Spleen (tissue), 11 donors: ENCODE measurements at regions not wholly inside any gene's neighbourhood (a gene's known extent, or its start where the extent isn't known, plus 50 kb on each side); places are given as distances from the start of the nearest gene placed in this dataset.
"Not testable (repeated sequence)": the region's sequence is repeated elsewhere in the genome, so short reads cannot be mapped to it uniquely, and the experiment has no call there.

Experiments used
- DNase-seq: peaks from one replicate; pipeline ENCODE4 v3.0.0-alpha.2; 2020
- H3K27ac ChIP-seq, 8 donors: fragments of 200-600 bp; sonication (generic) in 7 of 8; 1 replicate in 4 of 8; 2 replicates in 4 of 8; pipeline versions ENCODE4 v1.5.0 to v1.8.0; 2016 to 2021; ENCODE audit warnings: inconsistent platforms in 4 of 8, mild to moderate bottlenecking in 4 of 8, moderate library complexity in 1 of 8
- H3K27me3 ChIP-seq, 7 donors: fragments of 200-600 bp; sonication (generic) in 6 of 7; replicated peaks in 1 of 7; 1 replicate in 4 of 7; 2 replicates in 3 of 7; pipeline versions ENCODE4 v1.5.0 to v1.8.0; 2016 to 2021; ENCODE audit warnings: inconsistent platforms in 3 of 7, mild to moderate bottlenecking in 1 of 7
- H3K36me3 ChIP-seq, 6 donors: fragments of 200-600 bp; sonication (generic) in 5 of 6; 1 replicate in 4 of 6; 2 replicates in 2 of 6; pipeline versions ENCODE4 v1.5.0 to v1.8.0; 2016 to 2021; ENCODE audit warnings: inconsistent platforms in 2 of 6
- H3K4me1 ChIP-seq, 6 donors: fragments of 200-600 bp; sonication (generic) in 5 of 6; 1 replicate in 3 of 6; 2 replicates in 3 of 6; pipeline versions ENCODE4 v1.5.0 to v1.8.0; 2016 to 2021; ENCODE audit warnings: inconsistent platforms in 3 of 6
- H3K4me3 ChIP-seq, 8 donors: fragments of 200-600 bp; sonication (generic) in 7 of 8; 1 replicate in 4 of 8; 2 replicates in 4 of 8; pipeline versions ENCODE4 v1.5.0 to v1.8.0; 2016 to 2021; ENCODE audit warnings: inconsistent platforms in 4 of 8, mild to moderate bottlenecking in 4 of 8, moderate library complexity in 2 of 8
- H3K9me3 ChIP-seq, 8 donors: fragments of 200-600 bp; sonication (generic) in 7 of 8; 1 replicate in 4 of 8; 2 replicates in 4 of 8; pipeline versions ENCODE4 v1.5.0 to v1.8.0; 2016 to 2021; ENCODE audit warnings: inconsistent platforms in 4 of 8
- CTCF ChIP-seq, 11 experiments: fragments of 200-600 bp in 7 of 11; fragments of 450-650 bp in 4 of 11; sonication (generic) in 4 of 11; IDR thresholded peaks in 8 of 11; conservative IDR thresholded peaks in 3 of 11; 1 replicate in 7 of 11; 2 replicates in 4 of 11; pipeline versions ENCODE4 v1.4.0 to v1.8.0; 2016 to 2021; ENCODE audit warnings: antibody characterized with exemption in 11 of 11, inconsistent platforms in 4 of 11, mild to moderate bottlenecking in 1 of 11
- POLR2A ChIP-seq, 3 donors: fragments of 450-650 bp; IDR thresholded peaks; one replicate each; pipeline ENCODE4 v1.5.1; 2017; ENCODE audit warnings: antibody characterized with exemption in 3 of 3, mild to moderate bottlenecking in 1 of 3
- POLR2AphosphoS5 ChIP-seq, 3 donors: sonication (generic); formaldehyde crosslinking; IDR thresholded peaks; one replicate each; pipeline ENCODE4 v1.5.1; 2017; ENCODE audit warnings: antibody characterized with exemption in 3 of 3
- WGBS, 5 donors: extraction: QIAGEN DNeasy Blood & Tissue Kit in 3 of 5; methylation state at CpG; one replicate each; pipeline versions ENCODE4 v1.1.5 to v1.1.7; 2013 to 2018; 5-methylcytosine and 5-hydroxymethylcytosine counted together
- intact Hi-C: fragments of 100-400 bp; cut with DNase I; formaldehyde crosslinking; loops from one replicate; pipeline ENCODE4 v1.15.0; 2023; ENCODE audit warnings: low total_unique reads
- donor health status: healthy with polysubstance abuse.
- donor health status: DM: no; HTN: no; CAD: no; lungs with moderate emphysema.
- donor health status: DM: no; HTN: no; CAD: no.
- donor health status: Bipolar disorder and iron deficiency.
- donor health status: healthy.
- donor health status: DM: no; HTN: no; CAD: no.
- donor health status: DM: yes; HTN: yes; CAD: no.

GRCh38 chr10:65788271-65788670 lies 1137.6 kb upstream of the LRRTM3 start:
- Histone ChIP-seq H3K9me3 (peaks cover 0 to 5% (median 0%) of the 10 kb centered on the region in 8 donors), H3K27me3 (no peaks in the 10 kb centered on the region), H3K27ac (no peak overlapping the region), H3K36me3 (no peaks in the 10 kb centered on the region), H3K4me1 (no peaks in the 10 kb centered on the region), H3K4me3 (no peak overlapping the region)
- no peak for DNase-seq
- intact Hi-C loops, result no loop called here
- no peak for TF ChIP-seq POLR2A (IDR thresholded peaks at IDR 0.05)
- no peak for TF ChIP-seq POLR2AphosphoS5 (IDR thresholded peaks at IDR 0.05)
- no peak for TF ChIP-seq CTCF (IDR thresholded peaks at IDR 0.05 in 8 of 11, conservative IDR thresholded peaks at IDR 0.05 in 3 of 11)

GRCh38 chr10:65791979-65792378 lies 1133.9 kb upstream of the LRRTM3 start:
- no peak for DNase-seq
- no peaks in the 10 kb centered on the region for H3K36me3 ChIP-seq
- WGBS, 5 donors, result 53 to 75% (median 65%) methylated on average over 1 of the region's 1 CpG
- no peak overlapping the region for H3K4me3 ChIP-seq
- no peaks in the 10 kb centered on the region for H3K4me1 ChIP-seq
- H3K27me3 ChIP-seq, result no peaks in the 10 kb centered on the region
- intact Hi-C loops, result no loop called here
- no peak for TF ChIP-seq CTCF (IDR thresholded peaks at IDR 0.05 in 8 of 11, conservative IDR thresholded peaks at IDR 0.05 in 3 of 11)
- no peak for TF ChIP-seq POLR2A (IDR thresholded peaks at IDR 0.05)
- TF ChIP-seq POLR2AphosphoS5 (IDR thresholded peaks at IDR 0.05), result no peak
- H3K9me3 ChIP-seq, result peaks cover 0 to 5% (median 0%) of the 10 kb centered on the region in 8 donors
- no peak overlapping the region for H3K27ac ChIP-seq

GRCh38 chr10:65793738-65794425 lies 1132.0 kb upstream of the LRRTM3 start:
- peaks cover 0 to 5% (median 0%) of the 10 kb centered on the region in 8 donors for H3K9me3 ChIP-seq
- WGBS, 5 donors, result 69 to 85% (median 75%) methylated on average over 4 of the region's 4 CpGs
- H3K4me3 ChIP-seq, result no peak overlapping the region
- H3K27me3 ChIP-seq, result no peaks in the 10 kb centered on the region
- intact Hi-C loops, result no loop called here
- no peak for TF ChIP-seq CTCF (IDR thresholded peaks at IDR 0.05 in 8 of 11, conservative IDR thresholded peaks at IDR 0.05 in 3 of 11)
- no peak for TF ChIP-seq POLR2AphosphoS5 (IDR thresholded peaks at IDR 0.05)
- no peak for TF ChIP-seq POLR2A (IDR thresholded peaks at IDR 0.05)
- H3K27ac ChIP-seq, result no peak overlapping the region
- DNase-seq, result no peak
- H3K4me1 ChIP-seq, result no peaks in the 10 kb centered on the region
- H3K36me3 ChIP-seq, result no peaks in the 10 kb centered on the region

- H3K27me3 ChIP-seq, H3K4me3 ChIP-seq, H3K36me3 ChIP-seq, H3K27ac ChIP-seq, DNase-seq, H3K4me1 ChIP-seq, intact Hi-C loops, H3K9me3 ChIP-seq: not testable (repeated sequence)
- WGBS, 5 donors, result 88 to 95% (median 93%) methylated on average over 19 of the region's 19 CpGs
Observed at GRCh38 chr10:65794861-65795260, 1131.0 kb upstream of the LRRTM3 start.

GRCh38 chr10:65796472-65796871 lies 1129.4 kb upstream of the LRRTM3 start:
- DNase-seq, result no peak
- Histone ChIP-seq H3K4me1 (no peaks in the 10 kb centered on the region), H3K4me3 (no peak overlapping the region), H3K9me3 (no peaks in the 10 kb centered on the region), H3K27ac (no peak overlapping the region), H3K27me3 (no peaks in the 10 kb centered on the region), H3K36me3 (no peaks in the 10 kb centered on the region)
- TF ChIP-seq POLR2AphosphoS5 (IDR thresholded peaks at IDR 0.05) (no peak), POLR2A (IDR thresholded peaks at IDR 0.05) (no peak), CTCF (IDR thresholded peaks at IDR 0.05 in 8 of 11, conservative IDR thresholded peaks at IDR 0.05 in 3 of 11) (no peak)
- 19 to 28% (median 27%) methylated on average over 2 of the region's 2 CpGs for WGBS, 5 donors
- intact Hi-C loops, result no loop called here
